Liver (tissue), 8 donors: ENCODE measurements at regions not wholly inside any gene's neighbourhood (a gene's known extent, or its start where the extent isn't known, plus 50 kb on each side); places are given as distances from the start of the nearest gene placed in this dataset.

Experiments
- DNase-seq: peaks from one replicate; pipeline ENCODE4 v3.0.0-alpha.2; 2017; ENCODE audit warnings: low spot score
- H3K27ac ChIP-seq, 2 donors: one replicate each; pipeline ENCODE4 v1.7.0; 2013; ENCODE audit warnings: inconsistent platforms in 2 of 2, low read length in 2 of 2, control low read depth in 1 of 2, low read depth in 1 of 2, mild to moderate bottlenecking in 1 of 2
- H3K27me3 ChIP-seq, 4 donors: one replicate each; pipeline versions ENCODE4 v1.6.1 to v1.7.0; 2013; ENCODE audit warnings: low read length in 3 of 4, inconsistent platforms in 1 of 4, mild to moderate bottlenecking in 1 of 4, moderate library complexity in 1 of 4; ENCODE audit not compliant: control insufficient read depth in 4 of 4, insufficient read depth in 4 of 4
- H3K36me3 ChIP-seq, 4 donors: one replicate each; pipeline versions ENCODE4 v1.6.1 to v1.7.0; 2013; ENCODE audit warnings: low read length in 3 of 4, mild to moderate bottlenecking in 3 of 4, low read depth in 1 of 4, moderate library complexity in 1 of 4; ENCODE audit not compliant: control insufficient read depth in 4 of 4, insufficient read depth in 3 of 4
- H3K4me1 ChIP-seq, 4 donors: one replicate each; pipeline versions ENCODE4 v1.6.1 to v1.7.0; 2013; ENCODE audit warnings: low read length in 3 of 4, mild to moderate bottlenecking in 3 of 4, moderate library complexity in 1 of 4; ENCODE audit not compliant: control insufficient read depth in 4 of 4, insufficient read depth in 4 of 4
- H3K4me3 ChIP-seq, 3 donors: one replicate each; pipeline versions ENCODE4 v1.6.1 to v1.7.0; 2013; ENCODE audit warnings: low read length in 3 of 3, control low read depth in 1 of 3, low read depth in 1 of 3, mild to moderate bottlenecking in 1 of 3
- H3K9ac ChIP-seq, 2 donors: one replicate each; pipeline ENCODE4 v1.7.0; 2013; ENCODE audit warnings: low read length in 2 of 2, mild to moderate bottlenecking in 2 of 2, moderate library complexity in 2 of 2, control low read depth in 1 of 2, low read depth in 1 of 2
- H3K9me3 ChIP-seq, 4 donors: one replicate each; pipeline versions ENCODE4 v1.6.1 to v1.7.0; 2013; ENCODE audit warnings: low read length in 3 of 4; ENCODE audit not compliant: control insufficient read depth in 4 of 4
- ATF3 ChIP-seq: IDR thresholded peaks from 2 replicates; pipeline ENCODE4 v1.6.1; 2016; ENCODE audit warnings: antibody characterized with exemption
- CTCF ChIP-seq: fragments of 150-350 bp; IDR thresholded peaks from 2 replicates; pipeline ENCODE4 v1.5.1; 2017; ENCODE audit warnings: improper control_type of control experiment, low read depth, low read length; ENCODE audit not compliant: missing input control
- EGR1 ChIP-seq, 2 donors: IDR thresholded peaks; 2 replicates each; pipeline ENCODE4 v1.6.1; 2016 to 2018; ENCODE audit warnings: antibody characterized with exemption in 2 of 2, low read depth in 2 of 2
- FOXA2 ChIP-seq: IDR thresholded peaks from 2 replicates; pipeline ENCODE4 v1.6.1; 2016; ENCODE audit warnings: antibody characterized with exemption
- GABPA ChIP-seq, 2 donors: IDR thresholded peaks in 1 of 2; conservative IDR thresholded peaks in 1 of 2; 2 replicates each; pipeline ENCODE4 v1.6.1; 2016; ENCODE audit warnings: antibody characterized with exemption in 2 of 2, mild to moderate bottlenecking in 1 of 2, moderate library complexity in 1 of 2
- HNF4A ChIP-seq, 2 donors: conservative IDR thresholded peaks; 2 replicates each; pipeline ENCODE4 v1.6.1; 2016; ENCODE audit warnings: antibody characterized with exemption in 2 of 2, mild to moderate bottlenecking in 2 of 2
- HNF4G ChIP-seq: IDR thresholded peaks from 2 replicates; pipeline ENCODE4 v1.6.1; 2016; ENCODE audit warnings: antibody characterized with exemption
- JUND ChIP-seq, 2 donors: IDR thresholded peaks; 2 replicates each; pipeline ENCODE4 v1.6.1; 2016; ENCODE audit warnings: antibody characterized with exemption in 2 of 2
- MAX ChIP-seq: IDR thresholded peaks from 2 replicates; pipeline ENCODE4 v1.6.1; 2016; ENCODE audit warnings: antibody characterized with exemption
- NR2F2 ChIP-seq: IDR thresholded peaks from 2 replicates; pipeline ENCODE4 v1.6.1; 2016; ENCODE audit warnings: antibody characterized with exemption
- REST ChIP-seq: IDR thresholded peaks from 2 replicates; pipeline ENCODE4 v1.6.1; 2016; ENCODE audit warnings: antibody characterized with exemption, mild to moderate bottlenecking
- SP1 ChIP-seq: IDR thresholded peaks from 2 replicates; pipeline ENCODE4 v1.6.1; 2018; ENCODE audit warnings: antibody characterized with exemption, mild to moderate bottlenecking
- ZBTB33 ChIP-seq: IDR thresholded peaks from 2 replicates; pipeline ENCODE4 v1.6.1; 2016; ENCODE audit warnings: antibody characterized with exemption
- WGBS: extraction: QIAGEN DNeasy Blood & Tissue Kit; methylation state at CpG from one replicate; pipeline ENCODE4 v1.1.7; 2013; 5-methylcytosine and 5-hydroxymethylcytosine counted together
- donor health status: healthy.
- donor health status: healthy.
- donor health status: healthy.
- donor health status: healthy.
- donor health status: healthy.

GRCh38 chr1:98176936-98177335, 256.1 kb upstream of the DPYD start:
- TF ChIP-seq CTCF (no peak), HNF4G (no peak), NR2F2 (no peak), ATF3 (no peak), ZBTB33 (no peak), GABPA (IDR thresholded peaks at IDR 0.05 in 1 of 2, conservative IDR thresholded peaks at IDR 0.05 in 1 of 2) (no peak), MAX (no peak), EGR1 (IDR thresholded peaks at IDR 0.05; ENCODE audit: low read depth in 2 of 2) (no peak)
- no peaks in the 10 kb centered on the region for H3K27me3 ChIP-seq
- no peak overlapping the region for H3K27ac ChIP-seq
- H3K36me3 ChIP-seq, result no peaks in the 10 kb centered on the region
- DNase-seq, result no peak
- no peak overlapping the region for H3K4me3 ChIP-seq
- no peaks in the 10 kb centered on the region for H3K9me3 ChIP-seq
- no peak overlapping the region for H3K9ac ChIP-seq
- 90% methylated on average over 3 of the region's 3 CpGs for WGBS
- no peaks in the 10 kb centered on the region for H3K4me1 ChIP-seq

GRCh38 chr1:98176414-98176813, 255.6 kb upstream of the DPYD start:
- TF ChIP-seq FOXA2 (no peak), ZBTB33 (no peak), REST (no peak), SP1 (no peak), ATF3 (no peak), JUND (IDR thresholded peaks at IDR 0.05) (no peak), EGR1 (IDR thresholded peaks at IDR 0.05; ENCODE audit: low read depth in 2 of 2) (no peak), HNF4A (conservative IDR thresholded peaks at IDR 0.05) (no peak)
- DNase-seq, result no peak
- no peaks in the 10 kb centered on the region for H3K9me3 ChIP-seq

More at GRCh38 chr1:98176414-98176813, 255.6 kb upstream of the DPYD start:
- no peaks in the 10 kb centered on the region for H3K4me1 ChIP-seq
- H3K27ac ChIP-seq, result no peak overlapping the region
- H3K9ac ChIP-seq, result no peak overlapping the region
- H3K27me3 ChIP-seq, result no peaks in the 10 kb centered on the region
- no peak overlapping the region for H3K4me3 ChIP-seq
- no peaks in the 10 kb centered on the region for H3K36me3 ChIP-seq
